CD14-positive monocyte (primary cell): ENCODE measurements at regions not wholly inside any gene's neighbourhood (a gene's known extent, or its start where the extent isn't known, plus 50 kb on each side); places are given as distances from the start of the nearest gene placed in this dataset.

Experiments
- DNase-seq, 3 donors: peaks; one replicate each; pipeline ENCODE4 v3.0.0-alpha.2; 2011 to 2022
- H2AFZ ChIP-seq: 2 replicates; pipeline ENCODE4 v1.6.0; 2012; ENCODE audit warnings: mild to moderate bottlenecking, low read depth, low read length, inconsistent platforms; ENCODE audit not compliant: insufficient read depth, poor library complexity, severe bottlenecking
- H3K27ac ChIP-seq, 2 donors: 1 replicate in 1 of 2; 2 replicates in 1 of 2; pipeline ENCODE4 v1.5.1; 2012 to 2013; ENCODE audit warnings: low read length in 2 of 2, control low read depth in 1 of 2, inconsistent platforms in 1 of 2, low read depth in 1 of 2, mild to moderate bottlenecking in 1 of 2
- H3K27me3 ChIP-seq, 2 donors: one replicate each; pipeline versions ENCODE4 v1.6.0 to v1.6.1; 2011 to 2013; ENCODE audit warnings: low read length in 2 of 2; ENCODE audit not compliant: control insufficient read depth in 2 of 2, insufficient read depth in 2 of 2
- H3K36me3 ChIP-seq, 2 donors: replicated peaks in 1 of 2; 1 replicate in 1 of 2; 2 replicates in 1 of 2; pipeline versions ENCODE4 v1.5.1 to v1.6.1; 2012 to 2013; ENCODE audit warnings: low read length in 2 of 2, control low read depth in 1 of 2, inconsistent platforms in 1 of 2, mild to moderate bottlenecking in 1 of 2; ENCODE audit not compliant: insufficient read depth in 2 of 2, control insufficient read depth in 1 of 2
- H3K4me1 ChIP-seq, 2 donors: 1 replicate in 1 of 2; 2 replicates in 1 of 2; pipeline versions ENCODE4 v1.5.1 to v1.6.1; 2012 to 2013; ENCODE audit warnings: low read length in 2 of 2, control low read depth in 1 of 2, inconsistent platforms in 1 of 2, mild to moderate bottlenecking in 1 of 2, moderate library complexity in 1 of 2; ENCODE audit not compliant: insufficient read depth in 2 of 2, control insufficient read depth in 1 of 2
- H3K4me2 ChIP-seq: replicated peaks from 2 replicates; pipeline ENCODE3; 2012; ENCODE audit warnings: low read length, moderate library complexity, mild to moderate bottlenecking; ENCODE audit not compliant: poor library complexity, severe bottlenecking; ENCODE audit errors: extremely low read depth
- H3K4me3 ChIP-seq, 3 experiments: fragments of 200-600 bp in 1 of 3; sonication (generic) in 1 of 3; replicated peaks in 1 of 3; 1 replicate in 2 of 3; 2 replicates in 1 of 3; pipeline ENCODE4 v1.5.1; 2011 to 2013; ENCODE audit warnings: low read length in 3 of 3, mild to moderate bottlenecking in 3 of 3, control low read depth in 2 of 3, low read depth in 2 of 3, inconsistent platforms in 1 of 3, moderate library complexity in 1 of 3
- H3K79me2 ChIP-seq: 2 replicates; pipeline ENCODE4 v1.6.0; 2012; ENCODE audit warnings: mild to moderate bottlenecking, control low read depth, inconsistent platforms, low read length, moderate library complexity; ENCODE audit not compliant: insufficient read depth
- H3K9ac ChIP-seq: 2 replicates; pipeline ENCODE4 v1.6.0; 2017; ENCODE audit warnings: low read length, mild to moderate bottlenecking; ENCODE audit not compliant: insufficient read depth, poor library complexity, severe bottlenecking
- H3K9me3 ChIP-seq, 2 donors: replicated peaks in 1 of 2; 1 replicate in 1 of 2; 2 replicates in 1 of 2; pipeline versions ENCODE4 v1.5.1 to v1.6.1; 2012 to 2013; ENCODE audit warnings: low read length in 2 of 2, control low read depth in 1 of 2; ENCODE audit not compliant: control insufficient read depth in 1 of 2, insufficient read depth in 1 of 2
- H4K20me1 ChIP-seq: 2 replicates; pipeline ENCODE4 v1.6.0; 2012; ENCODE audit warnings: mild to moderate bottlenecking, low read length, control low read depth, moderate library complexity; ENCODE audit not compliant: insufficient read depth
- H3K27ac Mint-ChIP-seq, 7 donors: one replicate each; pipeline ENCODE4 v1.8.0; 2020; ENCODE audit warnings: mild to moderate bottlenecking in 7 of 7, mixed read lengths in 7 of 7, moderate library complexity in 6 of 7, inconsistent platforms in 2 of 7
- H3K27me3 Mint-ChIP-seq, 3 donors: one replicate each; pipeline ENCODE4 v1.8.0; 2021 to 2022; ENCODE audit warnings: low read depth in 3 of 3, mild to moderate bottlenecking in 3 of 3, mixed read lengths in 3 of 3, moderate library complexity in 3 of 3, inconsistent platforms in 1 of 3
- H3K36me3 Mint-ChIP-seq, 2 donors: one replicate each; pipeline ENCODE4 v1.8.0; 2020; ENCODE audit warnings: mixed read lengths in 2 of 2, inconsistent platforms in 1 of 2, mild to moderate bottlenecking in 1 of 2
- H3K4me1 Mint-ChIP-seq: one replicate; pipeline ENCODE4 v1.8.0; 2020; ENCODE audit warnings: mild to moderate bottlenecking, mixed read lengths
- H3K4me3 Mint-ChIP-seq, 2 donors: one replicate each; pipeline ENCODE4 v1.8.0; 2020; ENCODE audit warnings: mild to moderate bottlenecking in 2 of 2, mixed read lengths in 2 of 2, moderate library complexity in 1 of 2
- H3K9me3 Mint-ChIP-seq, 7 donors: one replicate each; pipeline ENCODE4 v1.8.0; 2020 to 2022; ENCODE audit warnings: mixed read lengths in 7 of 7, mild to moderate bottlenecking in 6 of 7, moderate library complexity in 6 of 7, inconsistent platforms in 2 of 7
- CTCF ChIP-seq: fragments of 200-600 bp; IDR thresholded peaks from one replicate; pipeline ENCODE4 v1.8.0; 2022; ENCODE audit warnings: antibody characterized with exemption, mild to moderate bottlenecking
- WGBS: methylation state at CpG from one replicate; pipeline ENCODE4 v1.1.5; 2013; ENCODE audit warnings: missing lambda C conversion rate; ENCODE audit not compliant: insufficient coverage; 5-methylcytosine and 5-hydroxymethylcytosine counted together
- intact Hi-C, 2 donors: fragments of 100-400 bp; cut with micrococcal nuclease; formaldehyde crosslinking; loops; one replicate each; pipeline versions ENCODE4 v1.15.0 to v1.15.1; 2023

GRCh38 chr4:175229154-175229553 lies 311.0 kb downstream of the ADAM29 start:
- intact Hi-C loops = no loop called here
- Histone ChIP-seq H3K4me2 (no peak overlapping the region), H3K4me1 (no peaks in the 10 kb centered on the region), H3K4me3 (no peak overlapping the region), H3K9me3 (no peaks in the 10 kb centered on the region), H3K27ac (no peak overlapping the region), H2AFZ (no peak overlapping the region), H4K20me1 (no peaks in the 10 kb centered on the region), H3K79me2 (no peaks in the 10 kb centered on the region), H3K27me3 (no peaks in the 10 kb centered on the region), H3K36me3 (no peaks in the 10 kb centered on the region), H3K9ac (no peak overlapping the region)
- DNase-seq = no peak
- H3K27me3 Mint-ChIP-seq = no peaks in the 10 kb centered on the region
- peaks cover 0 to 5% (median 0%) of the 10 kb centered on the region in 7 donors for H3K9me3 Mint-ChIP-seq
- no peak overlapping the region for H3K27ac Mint-ChIP-seq
- no peaks in the 10 kb centered on the region for H3K36me3 Mint-ChIP-seq
- TF ChIP-seq CTCF = no peak
- H3K4me1 Mint-ChIP-seq = no peaks in the 10 kb centered on the region
- no CpG with 5 or more reads among the region's 1 CpG for WGBS
- H3K4me3 Mint-ChIP-seq = no peak overlapping the region

GRCh38 chr4:175234162-175234561 lies 316.0 kb downstream of the ADAM29 start:
- no peaks in the 10 kb centered on the region for H3K36me3 Mint-ChIP-seq
- H3K9me3 Mint-ChIP-seq = peaks cover 0 to 9% (median 2%) of the 10 kb centered on the region in 7 donors
- no peak overlapping the region for H3K9ac ChIP-seq
- no peak overlapping the region for H3K4me2 ChIP-seq
- H3K36me3 ChIP-seq = no peaks in the 10 kb centered on the region
- H3K4me3 ChIP-seq = no peak overlapping the region
- H3K4me1 Mint-ChIP-seq = no peaks in the 10 kb centered on the region
- intact Hi-C loops = no loop called here
- H3K27me3 Mint-ChIP-seq = peaks cover 0 to 2% (median 0%) of the 10 kb centered on the region in 3 donors
- no peaks in the 10 kb centered on the region for H3K4me1 ChIP-seq
- no CpG with 5 or more reads among the region's 2 CpGs for WGBS
- TF ChIP-seq CTCF = no peak
- H3K79me2 ChIP-seq = no peaks in the 10 kb centered on the region
- H4K20me1 ChIP-seq = no peaks in the 10 kb centered on the region
- no peak overlapping the region for H2AFZ ChIP-seq
- H3K9me3 ChIP-seq = peaks cover 0 to 6% of the 10 kb centered on the region in 2 donors
- no peak overlapping the region for H3K27ac ChIP-seq
- no peak overlapping the region for H3K4me3 Mint-ChIP-seq
- no peak overlapping the region for H3K27ac Mint-ChIP-seq
- no peaks in the 10 kb centered on the region for H3K27me3 ChIP-seq
- no peak for DNase-seq
